Left renal pelvis (tissue), 4 donors: ENCODE measurements at regions not wholly inside any gene's neighbourhood (a gene's known extent, or its start where the extent isn't known, plus 50 kb on each side); places are given as distances from the start of the nearest gene placed in this dataset.
A peak's percentile ranks its signal among the peaks of the same experiment; 100 is the strongest.

Source experiments
- DNase-seq, 4 donors: peaks; one replicate each; pipeline ENCODE4 v3.0.0-alpha.2; 2013; ENCODE audit warnings: low read depth in 4 of 4, low spot score in 3 of 4

- DNase-seq = no peak
Observed at GRCh38 chr10:128367807-128368206, 241.6 kb upstream of the MKI67 start.

- DNase-seq = no peak
Observed at GRCh38 chr10:128369101-128369650, 243.0 kb upstream of the MKI67 start.

GRCh38 chr10:128373071-128373749 lies 247.0 kb upstream of the MKI67 start:
- DNase-seq = no peak

GRCh38 chr10:128373831-128374230 lies 247.6 kb upstream of the MKI67 start:
- DNase-seq = no peak

- DNase-seq = no peak
Observed at GRCh38 chr10:128375171-128375570, 248.9 kb upstream of the MKI67 start.

- no peak for DNase-seq
Observed at GRCh38 chr10:128377364-128377987, 251.3 kb upstream of the MKI67 start.

- DNase-seq = no peak
Observed at GRCh38 chr10:128377988-128378387, 251.8 kb upstream of the MKI67 start.

- no peak for DNase-seq
Observed at GRCh38 chr10:128380946-128381345, 254.7 kb upstream of the MKI67 start.

- no peak for DNase-seq
Observed at GRCh38 chr10:128382225-128382624, 256.0 kb upstream of the MKI67 start.

GRCh38 chr10:128384831-128385230 lies 258.6 kb upstream of the MKI67 start:
- DNase-seq = no peak

GRCh38 chr10:128386231-128386630 lies 260.0 kb upstream of the MKI67 start:
- DNase-seq = peak; percentile 8 to 52 (median 16)

GRCh38 chr10:128386816-128387604 lies 260.8 kb upstream of the MKI67 start:
- DNase-seq = no peak

GRCh38 chr10:128390596-128390995 lies 264.4 kb upstream of the MKI67 start:
- no peak for DNase-seq

GRCh38 chr10:128393546-128393945 lies 267.3 kb upstream of the MKI67 start:
- no peak for DNase-seq

GRCh38 chr10:128398118-128398517 lies 271.9 kb upstream of the MKI67 start:
- DNase-seq = no peak

GRCh38 chr10:128398999-128399398 lies 272.8 kb upstream of the MKI67 start:
- no peak for DNase-seq

- no peak for DNase-seq
Observed at GRCh38 chr10:128400564-128400963, 274.3 kb upstream of the MKI67 start.

- no peak for DNase-seq
Observed at GRCh38 chr10:128405450-128405849, 279.2 kb upstream of the MKI67 start.

GRCh38 chr10:128411643-128412042 lies 285.4 kb upstream of the MKI67 start:
- DNase-seq = no peak

GRCh38 chr10:128414568-128414967 lies 288.3 kb upstream of the MKI67 start:
- no peak for DNase-seq

- DNase-seq = no peak
Observed at GRCh38 chr10:128416231-128416630, 290.0 kb upstream of the MKI67 start.
